ENCODE measurements at regions not wholly inside any gene's neighbourhood (a gene's known extent, or its start where the extent isn't known, plus 50 kb on each side); places are given as distances from the start of the nearest gene placed in this dataset.

DNA sequence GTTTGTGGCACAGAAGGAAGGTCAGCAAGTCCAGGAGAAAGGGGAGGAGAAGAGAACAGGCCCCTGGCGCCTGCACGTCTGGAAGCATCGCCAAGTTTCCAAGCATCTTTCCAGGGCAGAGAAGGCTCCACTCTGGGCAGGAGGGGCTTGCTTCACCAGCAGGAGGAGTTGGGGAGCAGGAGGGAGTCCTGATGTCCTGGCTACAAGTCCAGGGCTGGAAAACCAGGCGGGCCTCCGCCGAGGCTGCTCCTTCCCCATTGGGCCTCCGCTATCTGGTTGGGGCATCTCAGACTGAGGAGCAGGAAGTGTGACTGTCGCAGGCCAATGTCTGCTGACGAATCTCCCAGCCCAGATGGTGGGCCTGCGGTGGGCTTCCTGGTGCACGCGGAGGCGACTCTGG, 421.9 kb downstream of the PREX1 start:
- no peak overlapping the region for H3K4me2 ChIP-seq (ENCODE audit: low read depth, low read length, poor library complexity, severe bottlenecking)
- no peaks in the 10 kb centered on the region for H3K79me2 ChIP-seq (ENCODE audit: insufficient read depth, low read length)

DNA sequence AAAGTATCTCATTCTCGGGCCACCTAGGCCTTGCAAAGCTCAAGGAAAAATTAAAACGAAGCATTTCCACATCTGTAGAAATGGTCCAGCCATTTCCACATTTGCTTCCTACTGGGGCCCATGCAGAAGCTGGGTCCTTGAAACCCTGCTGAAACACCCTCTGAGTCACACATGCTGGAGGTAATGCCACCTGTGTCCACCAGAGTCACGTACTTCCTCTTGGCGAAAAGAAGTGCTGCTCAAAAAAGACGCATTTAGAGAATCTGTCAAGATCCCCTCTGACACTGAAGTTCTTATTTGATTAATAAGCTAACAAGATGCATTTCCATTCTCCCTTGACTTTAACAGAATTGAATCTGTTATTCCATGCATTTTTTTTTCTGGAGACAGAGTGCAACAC, 423.2 kb downstream of the PREX1 start:
- Histone ChIP-seq H3K9ac (ENCODE audit: low read depth, low read length, poor library complexity, severe bottlenecking) (no peak overlapping the region), H3K9me3 (ENCODE audit: insufficient read depth, low read depth, low read length) (no peaks in the 10 kb centered on the region), H4K20me1 (ENCODE audit: insufficient read depth, low read length, poor library complexity, severe bottlenecking) (no peaks in the 10 kb centered on the region), H3K9me2 (replicated peaks; ENCODE audit: low read depth, low read length) (no peaks in the 10 kb centered on the region), H3K79me2 (ENCODE audit: insufficient read depth, low read length) (no peaks in the 10 kb centered on the region), H3F3A (ENCODE audit: low read depth) (no peaks in the 10 kb centered on the region), H3K4me2 (ENCODE audit: low read depth, low read length, poor library complexity, severe bottlenecking) (no peak overlapping the region), H2AFZ (ENCODE audit: low read length) (no peak overlapping the region), H3K36me3 (ENCODE audit: insufficient read depth, low read length) (no peaks in the 10 kb centered on the region), H3K4me1 (ENCODE audit: insufficient read depth, low read length, poor library complexity, severe bottlenecking) (no peaks in the 10 kb centered on the region), H3K27me3 (ENCODE audit: insufficient read depth, low read length, poor library complexity, severe bottlenecking) (no peaks in the 10 kb centered on the region), H3K4me3 (ENCODE audit: low read length, poor library complexity, severe bottlenecking) (no peak overlapping the region)
- no peak for TF ChIP-seq EZH2phosphoT487 (IDR thresholded peaks at IDR 0.05; ENCODE audit: borderline replicate concordance)
- TF ChIP-seq, protein P1, sequence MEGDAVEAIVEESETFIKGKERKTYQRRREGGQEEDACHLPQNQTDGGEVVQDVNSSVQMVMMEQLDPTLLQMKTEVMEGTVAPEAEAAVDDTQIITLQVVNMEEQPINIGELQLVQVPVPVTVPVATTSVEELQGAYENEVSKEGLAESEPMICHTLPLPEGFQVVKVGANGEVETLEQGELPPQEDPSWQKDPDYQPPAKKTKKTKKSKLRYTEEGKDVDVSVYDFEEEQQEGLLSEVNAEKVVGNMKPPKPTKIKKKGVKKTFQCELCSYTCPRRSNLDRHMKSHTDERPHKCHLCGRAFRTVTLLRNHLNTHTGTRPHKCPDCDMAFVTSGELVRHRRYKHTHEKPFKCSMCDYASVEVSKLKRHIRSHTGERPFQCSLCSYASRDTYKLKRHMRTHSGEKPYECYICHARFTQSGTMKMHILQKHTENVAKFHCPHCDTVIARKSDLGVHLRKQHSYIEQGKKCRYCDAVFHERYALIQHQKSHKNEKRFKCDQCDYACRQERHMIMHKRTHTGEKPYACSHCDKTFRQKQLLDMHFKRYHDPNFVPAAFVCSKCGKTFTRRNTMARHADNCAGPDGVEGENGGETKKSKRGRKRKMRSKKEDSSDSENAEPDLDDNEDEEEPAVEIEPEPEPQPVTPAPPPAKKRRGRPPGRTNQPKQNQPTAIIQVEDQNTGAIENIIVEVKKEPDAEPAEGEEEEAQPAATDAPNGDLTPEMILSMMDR (conservative IDR thresholded peaks at IDR 0.05; ENCODE audit: low read length) = no peak

More for the DNA sequence above, 421.9 kb downstream of the PREX1 start:
- Histone ChIP-seq H3K4me1 (ENCODE audit: insufficient read depth, low read length, poor library complexity, severe bottlenecking) (no peaks in the 10 kb centered on the region), H3K9me2 (replicated peaks; ENCODE audit: low read depth, low read length) (no peaks in the 10 kb centered on the region), H3K9me3 (ENCODE audit: insufficient read depth, low read depth, low read length) (no peaks in the 10 kb centered on the region), H3K9ac (ENCODE audit: low read depth, low read length, poor library complexity, severe bottlenecking) (no peak overlapping the region), H3K27me3 (ENCODE audit: insufficient read depth, low read length, poor library complexity, severe bottlenecking) (no peaks in the 10 kb centered on the region), H2AFZ (ENCODE audit: low read length) (no peak overlapping the region), H3K4me3 (ENCODE audit: low read length, poor library complexity, severe bottlenecking) (no peak overlapping the region), H3F3A (ENCODE audit: low read depth) (no peaks in the 10 kb centered on the region), H4K20me1 (ENCODE audit: insufficient read depth, low read length, poor library complexity, severe bottlenecking) (no peaks in the 10 kb centered on the region), H3K36me3 (ENCODE audit: insufficient read depth, low read length) (no peaks in the 10 kb centered on the region)
- no peak for TF ChIP-seq EZH2phosphoT487 (IDR thresholded peaks at IDR 0.05; ENCODE audit: borderline replicate concordance)
- TF ChIP-seq, protein P1 (conservative IDR thresholded peaks at IDR 0.05; ENCODE audit: low read length) = no peak

DNA sequence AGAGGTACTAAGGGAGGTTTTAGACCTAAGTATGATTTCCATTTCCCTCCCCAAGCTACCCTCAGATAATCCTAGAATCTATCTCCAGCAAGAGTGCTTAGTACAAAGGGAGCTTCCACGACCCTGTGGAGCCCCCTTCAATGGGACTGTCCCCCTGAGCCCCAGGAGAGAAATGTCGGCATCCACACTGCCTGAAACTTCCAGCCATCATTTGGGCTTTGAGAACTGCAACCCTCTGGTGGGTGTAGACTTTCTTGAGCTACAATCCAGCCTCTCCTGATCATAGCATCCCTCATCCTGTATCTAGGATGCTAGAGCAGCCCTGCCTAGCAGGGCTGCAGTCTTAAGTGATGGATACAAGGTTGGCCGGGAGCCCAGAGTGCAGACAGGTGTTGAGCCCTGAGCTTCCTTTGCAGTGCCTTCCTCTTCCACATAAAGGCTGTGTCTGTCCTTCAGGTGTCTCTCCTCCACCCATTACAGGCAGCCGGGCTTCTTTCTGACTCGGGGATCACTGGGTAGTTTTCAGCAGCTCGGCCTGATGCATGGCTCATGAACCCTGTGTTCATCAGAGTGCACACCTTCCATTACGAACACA, 424.5 kb downstream of the PREX1 start:
- TF ChIP-seq EZH2phosphoT487 (IDR thresholded peaks at IDR 0.05; ENCODE audit: borderline replicate concordance) = no peak
- TF ChIP-seq, protein P1 (conservative IDR thresholded peaks at IDR 0.05; ENCODE audit: low read length) = no peak
- H3K9me3 ChIP-seq (ENCODE audit: insufficient read depth, low read depth, low read length) = no peaks in the 10 kb centered on the region

More for the DNA sequence above, 424.5 kb downstream of the PREX1 start:
- Histone ChIP-seq H3K27me3 (ENCODE audit: insufficient read depth, low read length, poor library complexity, severe bottlenecking) (no peaks in the 10 kb centered on the region), H3K4me1 (ENCODE audit: insufficient read depth, low read length, poor library complexity, severe bottlenecking) (no peaks in the 10 kb centered on the region), H2AFZ (ENCODE audit: low read length) (no peak overlapping the region), H3K79me2 (ENCODE audit: insufficient read depth, low read length) (no peaks in the 10 kb centered on the region), H3K36me3 (ENCODE audit: insufficient read depth, low read length) (no peaks in the 10 kb centered on the region), H3F3A (ENCODE audit: low read depth) (no peaks in the 10 kb centered on the region), H4K20me1 (ENCODE audit: insufficient read depth, low read length, poor library complexity, severe bottlenecking) (no peaks in the 10 kb centered on the region), H3K9me2 (replicated peaks; ENCODE audit: low read depth, low read length) (no peaks in the 10 kb centered on the region), H3K4me2 (ENCODE audit: low read depth, low read length, poor library complexity, severe bottlenecking) (no peak overlapping the region), H3K9ac (ENCODE audit: low read depth, low read length, poor library complexity, severe bottlenecking) (no peak overlapping the region), H3K4me3 (ENCODE audit: low read length, poor library complexity, severe bottlenecking) (no peak overlapping the region)
